ENCODE measurements at regions not wholly inside any gene's neighbourhood (a gene's known extent, or its start where the extent isn't known, plus 50 kb on each side); places are given as distances from the start of the nearest gene placed in this dataset.
"Not testable (repeated sequence)": the region's sequence is repeated elsewhere in the genome, so short reads cannot be mapped to it uniquely, and the experiment has no call there.

DNA sequence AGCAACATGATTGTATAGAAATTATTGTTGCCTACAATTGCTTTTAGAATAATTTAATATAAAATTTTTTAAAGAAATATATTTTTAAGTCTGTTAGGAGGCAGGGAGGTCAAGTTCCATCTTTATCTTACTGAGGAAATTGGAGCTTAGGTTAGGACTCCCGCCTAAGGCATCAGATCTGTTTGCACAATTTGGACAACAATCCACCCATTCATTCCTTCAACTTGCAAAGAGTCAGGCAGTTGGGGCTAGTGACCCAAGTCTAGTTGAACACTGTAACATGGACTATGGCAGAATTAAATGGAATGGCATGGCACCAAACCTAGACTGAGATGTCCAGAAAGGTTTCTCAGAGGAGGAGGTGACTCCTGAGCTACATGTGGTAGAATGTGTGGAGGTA is 149.4 kb upstream of the SETMAR start:
- no CpG with 5 or more reads among the region's 1 CpG for WGBS (ENCODE audit: insufficient coverage)
- Histone ChIP-seq H3K27me3 (replicated peaks in 2 of 5; ENCODE audit: control insufficient read depth in 4 of 5, insufficient read depth in 5 of 5, low read length in 4 of 5) (no peaks in the 10 kb centered on the region), H3K36me3 (ENCODE audit: control insufficient read depth in 4 of 4, insufficient read depth in 4 of 4, low read length in 3 of 4) (no peaks in the 10 kb centered on the region), H3K27ac (ENCODE audit: insufficient read depth in 1 of 2, low read depth in 1 of 2, low read length in 2 of 2, poor library complexity in 1 of 2, severe bottlenecking in 2 of 2) (no peak overlapping the region), H3K4me1 (ENCODE audit: control extremely low read depth in 1 of 4, control insufficient read depth in 4 of 4, insufficient read depth in 4 of 4, low read length in 3 of 4) (peaks cover 0 to 5% (median 0%) of the 10 kb centered on the region in 4 experiments), H3K4me3 (ENCODE audit: control insufficient read depth in 1 of 7, extremely low read depth in 1 of 7, insufficient read depth in 4 of 7, low read depth in 2 of 7, low read length in 6 of 7) (no peak overlapping the region), H3K9me3 (ENCODE audit: control extremely low read depth in 1 of 5, control insufficient read depth in 4 of 5, insufficient read depth in 2 of 5, low read depth in 1 of 5, low read length in 4 of 5) (peaks cover 0 to 5% (median 0%) of the 10 kb centered on the region in 5 experiments)
- POLR2A ChIA-PET, result no interaction called here
- no peak for DNase-seq
- CTCF ChIA-PET, result no interaction called here

DNA sequence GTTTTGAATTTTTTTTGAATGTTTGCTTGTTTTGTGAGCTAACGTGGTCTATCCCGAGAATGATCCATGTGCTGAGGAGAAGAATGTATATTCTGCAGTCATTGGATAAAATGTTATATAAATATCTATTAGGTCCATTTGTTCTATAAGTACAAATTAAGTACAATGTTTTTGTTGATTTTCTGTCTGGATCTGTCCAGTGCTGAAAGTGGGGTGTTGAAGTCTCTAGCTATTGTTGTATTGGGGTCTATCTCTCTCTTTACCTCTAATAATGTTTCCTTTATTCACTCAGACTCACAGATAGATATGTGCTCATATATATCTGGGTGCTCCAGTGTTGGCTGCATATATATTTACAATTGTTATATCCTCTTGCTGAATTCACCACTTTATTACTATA is 144.8 kb upstream of the SETMAR start:
- H3K4me1 ChIP-seq (ENCODE audit: control extremely low read depth in 1 of 4, control insufficient read depth in 4 of 4, insufficient read depth in 4 of 4, low read length in 3 of 4), result peaks cover 0 to 4% (median 0%) of the 10 kb centered on the region in 4 experiments
- H3K27me3 ChIP-seq (replicated peaks in 2 of 5; ENCODE audit: control insufficient read depth in 4 of 5, insufficient read depth in 5 of 5, low read length in 4 of 5), result no peaks in the 10 kb centered on the region
- no CpG with 5 or more reads among the region's 2 CpGs for WGBS (ENCODE audit: insufficient coverage)
- no peak overlapping the region for H3K4me3 ChIP-seq (ENCODE audit: control insufficient read depth in 1 of 7, extremely low read depth in 1 of 7, insufficient read depth in 4 of 7, low read depth in 2 of 7, low read length in 6 of 7)
- H3K36me3 ChIP-seq (ENCODE audit: control insufficient read depth in 4 of 4, insufficient read depth in 4 of 4, low read length in 3 of 4), result no peaks in the 10 kb centered on the region
- peaks cover 0 to 6% (median 0%) of the 10 kb centered on the region in 5 experiments for H3K9me3 ChIP-seq (ENCODE audit: control extremely low read depth in 1 of 5, control insufficient read depth in 4 of 5, insufficient read depth in 2 of 5, low read depth in 1 of 5, low read length in 4 of 5)
- POLR2A ChIA-PET, result no interaction called here
- CTCF ChIA-PET, result no interaction called here
- no peak overlapping the region for H3K27ac ChIP-seq (ENCODE audit: insufficient read depth in 1 of 2, low read depth in 1 of 2, low read length in 2 of 2, poor library complexity in 1 of 2, severe bottlenecking in 2 of 2)
- no peak for DNase-seq

DNA sequence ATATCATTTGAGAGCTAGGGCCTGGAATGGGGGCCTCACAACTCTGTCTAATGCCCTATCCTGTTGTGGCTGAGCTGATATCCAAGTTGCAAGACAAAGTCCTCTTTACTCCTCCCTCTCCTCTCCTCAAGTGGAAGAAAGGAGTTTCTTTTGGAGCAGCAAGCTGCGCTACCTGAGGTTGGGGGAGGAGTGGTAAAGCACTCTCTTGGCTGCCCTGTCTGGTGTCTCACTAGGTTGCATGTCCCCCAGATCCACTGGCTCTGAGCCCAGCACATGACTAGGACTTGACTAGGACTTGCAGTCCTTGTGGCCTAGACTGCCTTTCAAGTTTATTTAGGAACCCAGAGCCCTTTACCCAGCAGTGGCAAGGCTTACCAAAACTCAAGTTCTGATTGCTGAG is 141.1 kb upstream of the SETMAR start:
- ChIA-PET CTCF (no interaction called here), POLR2A (no interaction called here)
- DNase-seq, result no peak
- Histone ChIP-seq H3K9me3 (ENCODE audit: control extremely low read depth in 1 of 5, control insufficient read depth in 4 of 5, insufficient read depth in 2 of 5, low read depth in 1 of 5, low read length in 4 of 5) (peaks cover 0 to 7% (median 0%) of the 10 kb centered on the region in 5 experiments), H3K4me1 (ENCODE audit: control extremely low read depth in 1 of 4, control insufficient read depth in 4 of 4, insufficient read depth in 4 of 4, low read length in 3 of 4) (no peaks in the 10 kb centered on the region), H3K27me3 (replicated peaks in 2 of 5; ENCODE audit: control insufficient read depth in 4 of 5, insufficient read depth in 5 of 5, low read length in 4 of 5) (no peaks in the 10 kb centered on the region), H3K27ac (ENCODE audit: insufficient read depth in 1 of 2, low read depth in 1 of 2, low read length in 2 of 2, poor library complexity in 1 of 2, severe bottlenecking in 2 of 2) (no peak overlapping the region), H3K4me3 (ENCODE audit: control insufficient read depth in 1 of 7, extremely low read depth in 1 of 7, insufficient read depth in 4 of 7, low read depth in 2 of 7, low read length in 6 of 7) (no peak overlapping the region), H3K36me3 (ENCODE audit: control insufficient read depth in 4 of 4, insufficient read depth in 4 of 4, low read length in 3 of 4) (no peaks in the 10 kb centered on the region)
- WGBS (ENCODE audit: insufficient coverage), result no CpG with 5 or more reads among the region's 1 CpG

DNA sequence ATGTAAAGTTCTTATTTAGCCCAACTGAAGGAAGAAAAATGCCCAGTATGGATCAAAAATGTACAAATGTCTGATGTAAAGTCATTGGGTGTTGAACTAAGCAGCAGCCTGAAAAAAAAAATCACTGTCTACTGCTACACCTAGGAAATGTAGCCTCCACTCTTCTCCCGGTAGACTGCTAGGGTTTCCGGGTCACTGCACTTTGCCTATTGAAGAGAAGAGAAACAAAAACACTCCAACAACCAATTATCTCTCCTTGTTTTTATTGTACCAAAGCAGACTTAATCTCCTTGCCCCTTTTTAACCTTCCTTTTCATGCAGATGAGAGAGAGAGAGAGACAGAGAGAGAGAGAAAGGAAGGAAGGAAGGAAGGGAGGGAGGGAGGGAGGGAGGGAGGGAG is 140.2 kb upstream of the SETMAR start:
- H3K36me3 ChIP-seq (ENCODE audit: control insufficient read depth in 4 of 4, insufficient read depth in 4 of 4, low read length in 3 of 4), result no peaks in the 10 kb centered on the region
- no peak overlapping the region for H3K4me3 ChIP-seq (ENCODE audit: control insufficient read depth in 1 of 7, extremely low read depth in 1 of 7, insufficient read depth in 4 of 7, low read depth in 2 of 7, low read length in 6 of 7)
- H3K27me3 ChIP-seq (replicated peaks in 2 of 5; ENCODE audit: control insufficient read depth in 4 of 5, insufficient read depth in 5 of 5, low read length in 4 of 5), result no peaks in the 10 kb centered on the region
- H3K4me1 ChIP-seq (ENCODE audit: control extremely low read depth in 1 of 4, control insufficient read depth in 4 of 4, insufficient read depth in 4 of 4, low read length in 3 of 4), result no peaks in the 10 kb centered on the region
- no peak for DNase-seq
- ChIA-PET CTCF (no interaction called here), POLR2A (no interaction called here)
- H3K9me3 ChIP-seq (ENCODE audit: control extremely low read depth in 1 of 5, control insufficient read depth in 4 of 5, insufficient read depth in 2 of 5, low read depth in 1 of 5, low read length in 4 of 5), result peaks cover 0 to 10% (median 0%) of the 10 kb centered on the region in 5 experiments
- WGBS (ENCODE audit: insufficient coverage), result 93% methylated on average over 2 of the region's 2 CpGs
- H3K27ac ChIP-seq (ENCODE audit: insufficient read depth in 1 of 2, low read depth in 1 of 2, low read length in 2 of 2, poor library complexity in 1 of 2, severe bottlenecking in 2 of 2), result no peak overlapping the region

DNA sequence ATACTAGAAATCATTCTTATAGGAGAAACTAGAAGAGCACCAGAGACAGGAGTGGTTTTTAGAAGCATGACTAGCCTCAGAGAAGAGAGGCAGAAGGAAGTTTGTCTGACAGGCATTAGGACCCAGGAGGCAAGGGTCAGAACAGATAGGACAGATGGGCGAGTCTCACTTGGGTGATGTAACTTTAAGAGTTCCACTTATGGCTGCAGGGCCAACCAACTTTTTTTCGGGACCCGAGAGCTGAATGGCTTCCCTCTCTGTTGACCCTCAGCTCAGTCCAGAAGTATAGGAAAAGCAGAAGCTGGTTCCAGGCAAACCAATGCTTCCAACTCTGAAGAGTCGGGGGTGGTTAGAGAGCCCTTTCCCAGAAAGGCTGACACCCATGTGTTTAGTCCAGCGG is 136.6 kb upstream of the SETMAR start:
- POLR2A ChIA-PET, result no interaction called here
- DNase-seq, result no peak
- no peaks in the 10 kb centered on the region for H3K4me1 ChIP-seq (ENCODE audit: control extremely low read depth in 1 of 4, control insufficient read depth in 4 of 4, insufficient read depth in 4 of 4, low read length in 3 of 4)
- H3K36me3 ChIP-seq (ENCODE audit: control insufficient read depth in 4 of 4, insufficient read depth in 4 of 4, low read length in 3 of 4), result no peaks in the 10 kb centered on the region
- peaks cover 0 to 4% (median 0%) of the 10 kb centered on the region in 5 experiments for H3K9me3 ChIP-seq (ENCODE audit: control extremely low read depth in 1 of 5, control insufficient read depth in 4 of 5, insufficient read depth in 2 of 5, low read depth in 1 of 5, low read length in 4 of 5)
- H3K4me3 ChIP-seq (ENCODE audit: control insufficient read depth in 1 of 7, extremely low read depth in 1 of 7, insufficient read depth in 4 of 7, low read depth in 2 of 7, low read length in 6 of 7), result no peak overlapping the region
- CTCF ChIA-PET, result no interaction called here
- H3K27me3 ChIP-seq (replicated peaks in 2 of 5; ENCODE audit: control insufficient read depth in 4 of 5, insufficient read depth in 5 of 5, low read length in 4 of 5), result no peaks in the 10 kb centered on the region
- H3K27ac ChIP-seq (ENCODE audit: insufficient read depth in 1 of 2, low read depth in 1 of 2, low read length in 2 of 2, poor library complexity in 1 of 2, severe bottlenecking in 2 of 2), result no peak overlapping the region
- 94% methylated on average over 5 of the region's 5 CpGs for WGBS (ENCODE audit: insufficient coverage)

DNA sequence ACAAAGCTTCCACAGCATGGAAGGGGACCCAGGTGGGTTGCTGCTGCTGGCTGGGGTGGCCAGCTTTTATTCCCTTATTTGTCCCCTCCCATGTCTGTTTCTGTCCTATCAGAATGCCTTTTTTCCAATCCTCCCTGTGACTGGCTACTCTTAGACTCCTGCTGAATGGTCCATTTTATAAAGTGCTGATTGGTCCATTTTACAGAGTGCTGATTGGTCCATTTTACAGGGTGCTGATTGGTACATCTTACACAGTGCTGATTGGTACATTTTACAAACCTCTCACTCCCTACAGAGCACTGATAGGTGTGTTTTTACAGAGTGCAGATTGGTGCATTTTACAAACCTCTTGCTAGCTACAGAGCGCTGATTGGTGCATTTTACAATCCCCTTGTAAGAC is 135.9 kb upstream of the SETMAR start:
- H3K36me3 ChIP-seq (ENCODE audit: control insufficient read depth in 4 of 4, insufficient read depth in 4 of 4, low read length in 3 of 4); POLR2A ChIA-PET; H3K9me3 ChIP-seq (ENCODE audit: control extremely low read depth in 1 of 5, control insufficient read depth in 4 of 5, insufficient read depth in 2 of 5, low read depth in 1 of 5, low read length in 4 of 5); H3K4me1 ChIP-seq (ENCODE audit: control extremely low read depth in 1 of 4, control insufficient read depth in 4 of 4, insufficient read depth in 4 of 4, low read length in 3 of 4); DNase-seq; H3K27me3 ChIP-seq (replicated peaks in 2 of 5; ENCODE audit: control insufficient read depth in 4 of 5, insufficient read depth in 5 of 5, low read length in 4 of 5); H3K27ac ChIP-seq (ENCODE audit: insufficient read depth in 1 of 2, low read depth in 1 of 2, low read length in 2 of 2, poor library complexity in 1 of 2, severe bottlenecking in 2 of 2); H3K4me3 ChIP-seq (ENCODE audit: control insufficient read depth in 1 of 7, extremely low read depth in 1 of 7, insufficient read depth in 4 of 7, low read depth in 2 of 7, low read length in 6 of 7): not testable (repeated sequence)
- WGBS (ENCODE audit: insufficient coverage), result 100% methylated on average over 1 of the region's 1 CpG
- CTCF ChIA-PET, result interaction anchor here (0.6 kb wide), 1 partner anchor 10 kb away, joined by 3 read pairs; no protein-coding TSS in a partner anchor

DNA sequence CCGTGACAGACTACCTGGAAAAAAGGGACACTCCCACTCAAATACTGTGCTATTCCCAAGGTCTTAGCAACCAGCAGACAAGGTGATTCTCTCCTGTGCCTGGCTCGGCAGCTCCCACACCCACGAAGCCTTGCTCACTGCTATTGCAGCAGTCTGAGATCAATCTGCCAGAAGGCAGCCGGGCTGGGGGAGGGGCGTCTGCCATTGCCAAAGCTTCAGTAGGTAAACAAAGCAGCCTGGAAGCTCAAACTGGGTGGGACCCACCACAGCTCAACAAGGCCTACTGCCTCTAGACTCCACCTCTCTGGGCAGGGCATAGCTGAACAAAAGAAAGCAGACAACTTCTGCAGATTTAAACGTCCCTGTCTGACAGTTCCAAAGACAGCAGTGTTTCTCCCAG is 128.4 kb upstream of the SETMAR start:
- 100% methylated on average over 5 of the region's 6 CpGs for WGBS (ENCODE audit: insufficient coverage)
- H3K4me3 ChIP-seq (ENCODE audit: control insufficient read depth in 1 of 7, extremely low read depth in 1 of 7, insufficient read depth in 4 of 7, low read depth in 2 of 7, low read length in 6 of 7), result no peak overlapping the region
- no peak overlapping the region for H3K27ac ChIP-seq (ENCODE audit: insufficient read depth in 1 of 2, low read depth in 1 of 2, low read length in 2 of 2, poor library complexity in 1 of 2, severe bottlenecking in 2 of 2)
- ChIA-PET CTCF (interaction anchor here (0.6 kb wide), 1 partner anchor 50 kb away, joined by 3 read pairs; no protein-coding TSS in a partner anchor), POLR2A (no interaction called here)
- H3K4me1 ChIP-seq (ENCODE audit: control extremely low read depth in 1 of 4, control insufficient read depth in 4 of 4, insufficient read depth in 4 of 4, low read length in 3 of 4), result no peaks in the 10 kb centered on the region
- no peaks in the 10 kb centered on the region for H3K27me3 ChIP-seq (replicated peaks in 2 of 5; ENCODE audit: control insufficient read depth in 4 of 5, insufficient read depth in 5 of 5, low read length in 4 of 5)
- no peak for DNase-seq
- no peaks in the 10 kb centered on the region for H3K36me3 ChIP-seq (ENCODE audit: control insufficient read depth in 4 of 4, insufficient read depth in 4 of 4, low read length in 3 of 4)
- H3K9me3 ChIP-seq (ENCODE audit: control extremely low read depth in 1 of 5, control insufficient read depth in 4 of 5, insufficient read depth in 2 of 5, low read depth in 1 of 5, low read length in 4 of 5), result peaks cover 0 to 1% (median 0%) of the 10 kb centered on the region in 5 experiments
